IMR-90 (cell line): ENCODE measurements at regions not wholly inside any gene's neighbourhood (a gene's known extent, or its start where the extent isn't known, plus 50 kb on each side); places are given as distances from the start of the nearest gene placed in this dataset.

Experiments used
- ATAC-seq: fragments of 200-7000 bp; cut with Tn5 transposase; 2 replicates; pipeline ENCODE4 v1.9.1; 2020; ENCODE audit warnings: low read depth, mild to moderate bottlenecking, moderate library complexity
- BruUV-seq: library from RNA; stranded (reverse); fragments of 400-500 nt; replicated peaks from 2 replicates; lab custom pipeline; 2021; lab: Mats Ljungman, UMichigan
- CTCF ChIA-PET: fragments of 300-600 bp; formaldehyde crosslinking; extraction: SDS; loops from one replicate; lab custom pipeline; 2021; ENCODE audit warnings: antibody characterized with exemption; lab: Yijun Ruan, JAX
- POLR2A ChIA-PET: fragments of 300-600 bp; sonication (Branson Sonifier 250); formaldehyde crosslinking; loops from one replicate; lab custom pipeline; 2022; ENCODE audit warnings: antibody characterized with exemption; ENCODE audit not compliant: unreplicated experiment; lab: Charles Lee
- DNase-seq: peaks from one replicate; pipeline ENCODE4 v3.0.0; 2013
- H2AFZ ChIP-seq: replicated peaks from 2 replicates; pipeline ENCODE3; 2013; ENCODE audit warnings: low read length, mild to moderate bottlenecking; ENCODE audit not compliant: poor library complexity
- H2AK5ac ChIP-seq: 2 replicates; pipeline ENCODE4 v1.6.1; 2013; ENCODE audit warnings: low read depth, low read length, inconsistent platforms
- H2AK9ac ChIP-seq: replicated peaks from 2 replicates; pipeline ENCODE3; 2013; ENCODE audit warnings: mild to moderate bottlenecking, low read depth, low read length, moderate library complexity; ENCODE audit not compliant: poor library complexity
- H2BK120ac ChIP-seq: 2 replicates; pipeline ENCODE4 v1.6.1; 2013; ENCODE audit warnings: low read depth, low read length, inconsistent platforms
- H2BK15ac ChIP-seq: 3 replicates; pipeline ENCODE4 v1.6.1; 2013; ENCODE audit warnings: low read depth, low read length, inconsistent platforms
- H2BK20ac ChIP-seq: 2 replicates; pipeline ENCODE4 v1.6.1; 2013; ENCODE audit warnings: low read depth, mild to moderate bottlenecking, inconsistent platforms, low read length, moderate library complexity
- H2BK5ac ChIP-seq: 2 replicates; pipeline ENCODE4 v1.6.1; 2013; ENCODE audit warnings: mild to moderate bottlenecking, low read depth, low read length, inconsistent platforms; ENCODE audit not compliant: poor library complexity, severe bottlenecking
- H3K14ac ChIP-seq: replicated peaks from 2 replicates; pipeline ENCODE4 v1.6.1; 2013; ENCODE audit warnings: low read depth, low read length, inconsistent platforms
- H3K18ac ChIP-seq: 2 replicates; pipeline ENCODE4 v1.6.1; 2013; ENCODE audit warnings: low read depth, low read length, control low read depth
- H3K23ac ChIP-seq: 2 replicates; pipeline ENCODE4 v1.6.1; 2013; ENCODE audit warnings: low read depth, low read length, inconsistent platforms
- H3K27ac ChIP-seq: 2 replicates; pipeline ENCODE4 v1.5.1; 2013; ENCODE audit warnings: mild to moderate bottlenecking, control low read depth, low read length; ENCODE audit not compliant: insufficient read depth
- H3K27me3 ChIP-seq: 2 replicates; pipeline ENCODE4 v1.6.1; 2013; ENCODE audit warnings: low read length; ENCODE audit not compliant: control insufficient read depth, insufficient read depth
- H3K36me3 ChIP-seq: 2 replicates; pipeline ENCODE4 v1.6.1; 2013; ENCODE audit warnings: low read length, mixed read lengths; ENCODE audit not compliant: control insufficient read depth, insufficient read depth
- H3K4ac ChIP-seq: 2 replicates; pipeline ENCODE4 v1.6.1; 2013; ENCODE audit warnings: low read depth, low read length, inconsistent platforms
- H3K4me1 ChIP-seq: 2 replicates; pipeline ENCODE4 v1.6.1; 2013; ENCODE audit warnings: low read length, mixed read lengths; ENCODE audit not compliant: control insufficient read depth, insufficient read depth
- H3K4me2 ChIP-seq: 2 replicates; pipeline ENCODE4 v1.6.1; 2013; ENCODE audit warnings: low read depth, mild to moderate bottlenecking, control low read depth, low read length, moderate library complexity
- H3K4me3 ChIP-seq: 2 replicates; pipeline ENCODE4 v1.5.1; 2013; ENCODE audit warnings: low read depth, mild to moderate bottlenecking, control low read depth, low read length, moderate library complexity; ENCODE audit not compliant: insufficient read depth
- H3K56ac ChIP-seq: 2 replicates; pipeline ENCODE4 v1.6.1; 2013; ENCODE audit warnings: low read length, inconsistent platforms; ENCODE audit not compliant: insufficient read depth; ENCODE audit errors: extremely low read depth
- H3K79me1 ChIP-seq, 2 experiments: 2 replicates each; pipeline ENCODE4 v1.6.1; 2013; ENCODE audit warnings: low read length in 2 of 2, inconsistent platforms in 1 of 2, low read depth in 1 of 2
- H3K9ac ChIP-seq: 2 replicates; pipeline ENCODE4 v1.6.1; 2013; ENCODE audit warnings: low read depth, low read length, control low read depth
- H3K9me1 ChIP-seq: 2 replicates; pipeline ENCODE4 v1.6.1; 2013; ENCODE audit warnings: low read length, inconsistent platforms; ENCODE audit not compliant: insufficient read depth
- H3K9me3 ChIP-seq: 2 replicates; pipeline ENCODE4 v1.6.1; 2013; ENCODE audit warnings: low read length; ENCODE audit not compliant: control insufficient read depth, insufficient read depth
- H4K20me1 ChIP-seq: 2 replicates; pipeline ENCODE4 v1.6.1; 2013; ENCODE audit warnings: low read length, inconsistent platforms; ENCODE audit not compliant: insufficient read depth
- H4K5ac ChIP-seq: 2 replicates; pipeline ENCODE4 v1.6.1; 2013; ENCODE audit warnings: mild to moderate bottlenecking, low read depth, low read length, control low read depth
- H4K8ac ChIP-seq, 2 experiments: 2 replicates each; pipeline ENCODE4 v1.6.1; 2013; ENCODE audit warnings: low read depth in 2 of 2, low read length in 2 of 2, control low read depth in 1 of 2, inconsistent platforms in 1 of 2
- H4K91ac ChIP-seq: 2 replicates; pipeline ENCODE4 v1.6.1; 2013; ENCODE audit warnings: low read depth, low read length, inconsistent platforms; ENCODE audit not compliant: insufficient read depth
- CHD1 ChIP-seq: IDR thresholded peaks from 2 replicates; pipeline ENCODE4 v1.6.1; 2012; ENCODE audit warnings: low read depth, low read length, improper control_type of control experiment
- MAZ ChIP-seq: IDR thresholded peaks from 2 replicates; pipeline ENCODE4 v1.6.1; 2012; ENCODE audit warnings: low read depth, mild to moderate bottlenecking, low read length, improper control_type of control experiment, moderate library complexity, borderline replicate concordance
- MXI1 ChIP-seq: IDR thresholded peaks from 2 replicates; pipeline ENCODE4 v1.6.1; 2012; ENCODE audit warnings: low read depth, mild to moderate bottlenecking, low read length, moderate library complexity, borderline replicate concordance
- NFE2L2 ChIP-seq: fragments of 150-350 bp; IDR thresholded peaks from 2 replicates; pipeline ENCODE4 v1.6.1; 2016; ENCODE audit warnings: low read depth, mild to moderate bottlenecking, low read length
- RAD21 ChIP-seq: IDR thresholded peaks from 2 replicates; pipeline ENCODE4 v1.6.1; 2012; ENCODE audit warnings: low read length, improper control_type of control experiment
- RCOR1 ChIP-seq: IDR thresholded peaks from 2 replicates; pipeline ENCODE4 v1.6.1; 2012; ENCODE audit warnings: mild to moderate bottlenecking, low read length, improper control_type of control experiment; ENCODE audit not compliant: insufficient replicate concordance
- WGBS, 2 experiments: methylation state at CpG; one replicate each; pipeline versions ENCODE4 v1.1.5 to v1.1.7; 2013; ENCODE audit warnings: missing lambda C conversion rate in 2 of 2; ENCODE audit not compliant: insufficient read length in 1 of 2; ENCODE audit errors: extremely low coverage in 2 of 2; 5-methylcytosine and 5-hydroxymethylcytosine counted together
- dilution Hi-C: fragments of 300-500 bp; cut with HindIII; formaldehyde crosslinking; loops from one replicate; pipeline ENCODE4 v1.14.3; 2018; ENCODE audit warnings: low sequenced_read_pairs; ENCODE audit not compliant: unreplicated experiment
- in situ Hi-C: fragments of 300-500 bp; cut with MboI; formaldehyde crosslinking; loops from 3 replicates; pipeline ENCODE4 v1.14.3; 2019; ENCODE audit warnings: low sequenced_read_pairs, inconsistent platforms, mixed read lengths
- intact Hi-C: fragments of 100-400 bp; cut with micrococcal nuclease; formaldehyde crosslinking; loops from 2 replicates; pipeline ENCODE4 v1.10.0; 2022

DNA sequence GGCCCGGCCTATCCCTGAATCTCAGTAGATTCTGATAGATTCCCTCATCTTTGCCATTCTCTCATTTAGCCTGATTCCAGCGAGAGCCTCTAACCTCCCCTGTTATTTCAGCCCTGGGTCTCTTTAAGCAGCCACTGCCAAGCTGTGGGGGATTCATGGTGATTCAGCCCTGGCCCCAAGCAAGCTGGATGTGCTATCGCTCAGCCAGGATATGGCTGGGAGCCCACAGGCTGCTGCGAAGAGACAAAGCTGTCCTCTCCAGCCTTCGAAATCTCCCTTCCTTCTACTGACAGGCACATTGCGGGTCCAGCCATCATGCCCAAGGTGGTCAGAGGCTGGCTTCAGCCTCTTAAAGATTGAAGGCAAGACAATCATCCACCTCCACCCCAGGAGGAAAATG lies 394.1 kb downstream of the SOX9 start:
- H4K5ac ChIP-seq, result peak overlapping the region; percentile 86
- H2BK5ac ChIP-seq, result peak overlapping the region; percentile 74
- peak overlapping the region; percentile 92 for H3K14ac ChIP-seq
- WGBS, 2 experiments, result 86% methylated on average over 1 of the region's 6 CpGs; no CpG with 5 or more reads in 1 of the 2 experiments
- peak; percentile 82 for ATAC-seq
- peak overlapping the region; percentile 4 for H2AK9ac ChIP-seq
- H2BK15ac ChIP-seq, result peak overlapping the region; percentile 60; the same call in 2 of the 3 replicates
- no peak for TF ChIP-seq MXI1
- no peak for TF ChIP-seq NFE2L2
- TF ChIP-seq CHD1, result no peak
- TF ChIP-seq RCOR1, result no peak
- TF ChIP-seq MAZ, result peak; percentile 26; the same call in 1 of the 2 replicates
- TF ChIP-seq RAD21, result no peak
- peak; percentile 86 for DNase-seq
- in situ Hi-C loops, result no loop called here
- peak overlapping the region; percentile 91 for H2BK20ac ChIP-seq
- H3K23ac ChIP-seq, result peak overlapping the region; percentile 93; the same call in 1 of the 2 replicates
- peak overlapping the region; percentile 93 for H3K4ac ChIP-seq
- no peak overlapping the region for H3K4me3 ChIP-seq
- H2BK120ac ChIP-seq, result peak overlapping the region; percentile 96
- BruUV-seq, result no TSS peak
- H3K9ac ChIP-seq, result peak overlapping the region; percentile 70
- peak overlapping the region; percentile 87 for H3K4me2 ChIP-seq
- H4K20me1 ChIP-seq, result no peaks in the 10 kb centered on the region; the same call in none of the 2 replicates
- no peaks in the 10 kb centered on the region for H3K36me3 ChIP-seq
- H2AK5ac ChIP-seq, result peak overlapping the region; percentile 69
- H4K8ac ChIP-seq, result peak overlapping the region; percentile 37 to 93
- ChIA-PET CTCF (no interaction called here), POLR2A (no interaction called here)
- H4K91ac ChIP-seq, result peak overlapping the region; percentile 58
- intact Hi-C loops, result no loop called here
- peak overlapping the region; percentile 93 for H2AFZ ChIP-seq
- H3K9me1 ChIP-seq, result peaks cover 23% of the 10 kb centered on the region
- no peaks in the 10 kb centered on the region for H3K9me3 ChIP-seq
- dilution Hi-C loops, result no loop called here
- peak overlapping the region; percentile 84 for H3K18ac ChIP-seq
- H3K27ac ChIP-seq, result peak overlapping the region; percentile 89
- peak overlapping the region; percentile 76; the same call in 1 of the 2 replicates for H3K56ac ChIP-seq
- H3K4me1 ChIP-seq, result peaks cover 29% of the 10 kb centered on the region
- no peaks in the 10 kb centered on the region for H3K27me3 ChIP-seq
- H3K79me1 ChIP-seq, result peaks cover 23 to 85% of the 10 kb centered on the region in 2 experiments; a peak in 3 of 4 replicates
